Calu3 (cell line): ENCODE measurements at regions not wholly inside any gene's neighbourhood (a gene's known extent, or its start where the extent isn't known, plus 50 kb on each side); places are given as distances from the start of the nearest gene placed in this dataset.

Experiments used
- BruUV-seq: library from RNA; stranded (reverse); fragments of 400-500 nt; replicated peaks from 2 replicates; lab custom pipeline; 2021; lab: Mats Ljungman, UMichigan
- CTCF ChIA-PET: fragments of 300-600 bp; sonication (Branson Sonifier 250); formaldehyde crosslinking; loops from one replicate; lab custom pipeline; 2022; ENCODE audit warnings: antibody characterized with exemption; lab: Charles Lee
- DNase-seq: peaks from one replicate; pipeline ENCODE4 v3.0.0; 2022
- H3K27ac Mint-ChIP-seq: one replicate; pipeline ENCODE4 v1.8.0; 2022; ENCODE audit warnings: mixed read lengths; ENCODE audit not compliant: unreplicated experiment
- H3K27me3 Mint-ChIP-seq: one replicate; pipeline ENCODE4 v1.8.0; 2022; ENCODE audit warnings: mixed read lengths; ENCODE audit not compliant: unreplicated experiment
- H3K36me3 Mint-ChIP-seq: one replicate; pipeline ENCODE4 v1.8.0; 2022; ENCODE audit warnings: mild to moderate bottlenecking, moderate library complexity, mixed read lengths; ENCODE audit not compliant: insufficient read depth, unreplicated experiment
- H3K4me1 Mint-ChIP-seq: one replicate; pipeline ENCODE4 v1.8.0; 2022; ENCODE audit warnings: mild to moderate bottlenecking, low read depth, mixed read lengths; ENCODE audit not compliant: unreplicated experiment
- H3K4me3 Mint-ChIP-seq: one replicate; pipeline ENCODE4 v1.8.0; 2022; ENCODE audit warnings: mild to moderate bottlenecking, low read depth, moderate library complexity, mixed read lengths; ENCODE audit not compliant: unreplicated experiment
- H3K9me3 Mint-ChIP-seq: one replicate; pipeline ENCODE4 v1.8.0; 2022; ENCODE audit warnings: low read depth, mixed read lengths; ENCODE audit not compliant: unreplicated experiment
- intact Hi-C: fragments of 100-400 bp; cut with micrococcal nuclease; formaldehyde crosslinking; loops from one replicate; pipeline ENCODE4 v1.10.0; 2022; ENCODE audit not compliant: unreplicated experiment
- TF ChIP-seq, protein P1 (sequence below): fragments of 200-600 bp; IDR thresholded peaks from one replicate; pipeline ENCODE4 v1.8.0; 2022; ENCODE audit warnings: antibody characterized with exemption; ENCODE audit not compliant: unreplicated experiment

DNA sequence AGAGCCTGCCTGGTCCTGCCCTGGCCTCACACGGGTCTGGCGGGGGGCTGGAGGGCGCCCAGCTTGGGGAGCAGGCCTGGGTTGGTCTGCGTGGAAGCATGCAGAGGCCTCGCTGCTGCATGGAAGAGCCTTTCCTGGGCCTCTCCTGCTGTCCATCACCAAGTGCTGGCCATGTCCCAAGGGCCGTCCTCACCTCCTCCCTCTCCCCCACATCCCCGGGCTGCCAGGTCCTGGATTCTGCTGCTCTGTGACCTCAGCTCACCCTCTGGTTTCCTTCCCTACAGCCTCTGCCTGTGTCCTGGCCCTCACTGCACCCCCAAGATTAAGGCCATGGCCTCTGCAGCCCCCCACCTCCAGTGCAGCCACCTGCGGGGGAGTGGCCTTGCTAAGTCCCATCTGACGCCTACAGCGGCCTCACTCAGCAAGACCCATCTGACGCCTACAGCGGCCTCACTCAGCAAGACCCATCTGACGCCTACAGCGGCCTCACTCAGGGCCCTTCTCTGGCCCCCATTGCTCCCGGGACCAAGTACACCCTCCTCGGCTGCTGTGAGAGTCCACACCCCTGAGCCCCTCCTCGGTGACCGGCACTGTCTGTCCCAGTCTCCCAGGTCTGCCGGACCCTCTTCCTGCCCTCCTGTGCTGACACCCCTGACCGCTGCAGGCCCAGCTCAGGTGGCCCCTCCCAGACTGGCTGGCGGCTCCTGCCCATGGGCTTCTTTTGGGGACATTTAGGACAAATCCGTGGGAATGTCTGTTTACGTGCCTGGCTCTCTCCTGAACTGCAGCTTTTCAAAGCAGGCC, 119.5 kb upstream of the B3GAT1 start:
- intact Hi-C loops: no loop called here
- BruUV-seq: no TSS peak
- Mint-ChIP-seq H3K4me1 (no peaks in the 10 kb centered on the region), H3K27me3 (peaks cover 20% of the 10 kb centered on the region), H3K9me3 (peaks cover 11% of the 10 kb centered on the region), H3K4me3 (no peak overlapping the region), H3K36me3 (no peaks in the 10 kb centered on the region), H3K27ac (no peak overlapping the region)
- DNase-seq: no peak
- TF ChIP-seq, protein P1, sequence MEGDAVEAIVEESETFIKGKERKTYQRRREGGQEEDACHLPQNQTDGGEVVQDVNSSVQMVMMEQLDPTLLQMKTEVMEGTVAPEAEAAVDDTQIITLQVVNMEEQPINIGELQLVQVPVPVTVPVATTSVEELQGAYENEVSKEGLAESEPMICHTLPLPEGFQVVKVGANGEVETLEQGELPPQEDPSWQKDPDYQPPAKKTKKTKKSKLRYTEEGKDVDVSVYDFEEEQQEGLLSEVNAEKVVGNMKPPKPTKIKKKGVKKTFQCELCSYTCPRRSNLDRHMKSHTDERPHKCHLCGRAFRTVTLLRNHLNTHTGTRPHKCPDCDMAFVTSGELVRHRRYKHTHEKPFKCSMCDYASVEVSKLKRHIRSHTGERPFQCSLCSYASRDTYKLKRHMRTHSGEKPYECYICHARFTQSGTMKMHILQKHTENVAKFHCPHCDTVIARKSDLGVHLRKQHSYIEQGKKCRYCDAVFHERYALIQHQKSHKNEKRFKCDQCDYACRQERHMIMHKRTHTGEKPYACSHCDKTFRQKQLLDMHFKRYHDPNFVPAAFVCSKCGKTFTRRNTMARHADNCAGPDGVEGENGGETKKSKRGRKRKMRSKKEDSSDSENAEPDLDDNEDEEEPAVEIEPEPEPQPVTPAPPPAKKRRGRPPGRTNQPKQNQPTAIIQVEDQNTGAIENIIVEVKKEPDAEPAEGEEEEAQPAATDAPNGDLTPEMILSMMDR: no peak
- CTCF ChIA-PET: no interaction called here

DNA sequence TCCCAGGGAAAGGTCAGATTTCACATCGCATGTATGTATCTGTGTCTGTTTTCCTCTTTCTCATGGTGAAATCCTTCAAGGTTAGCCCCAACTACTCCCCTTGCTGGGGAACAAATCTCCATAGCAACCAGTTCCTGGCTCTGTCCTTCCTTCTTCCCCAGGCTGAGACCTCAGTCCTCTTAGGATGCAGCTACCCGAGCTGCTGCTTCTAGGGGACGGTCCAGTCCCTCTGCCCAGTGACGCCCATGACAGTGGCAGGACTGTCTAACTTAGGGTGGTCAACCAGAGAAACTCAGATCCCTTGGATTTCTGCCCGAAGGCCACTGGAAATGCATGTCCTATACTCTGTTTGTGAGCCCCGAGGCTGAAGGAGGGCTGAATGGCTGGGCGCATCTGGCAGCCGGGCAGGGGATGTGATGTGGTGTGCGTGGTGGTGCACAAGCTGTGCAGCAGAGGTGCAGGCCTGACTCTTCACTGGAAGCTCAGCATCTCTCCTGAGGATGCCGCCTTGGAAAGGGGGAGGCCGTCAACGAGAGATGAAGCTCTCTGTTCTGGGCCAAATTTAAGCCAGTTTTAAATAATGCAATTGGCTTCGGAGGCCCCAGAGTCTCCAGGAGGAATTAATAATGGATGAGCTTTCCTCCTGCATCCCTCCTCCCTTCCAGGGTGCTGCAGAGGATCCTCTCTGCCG, 118.7 kb upstream of the B3GAT1 start:
- no peaks in the 10 kb centered on the region for H3K4me1 Mint-ChIP-seq
- TF ChIP-seq, protein P1: no peak
- H3K27ac Mint-ChIP-seq: no peak overlapping the region
- H3K4me3 Mint-ChIP-seq: no peak overlapping the region
- intact Hi-C loops: no loop called here
- peaks cover 11% of the 10 kb centered on the region for H3K9me3 Mint-ChIP-seq
- CTCF ChIA-PET: no interaction called here
- H3K27me3 Mint-ChIP-seq: peaks cover 20% of the 10 kb centered on the region
- no peak for DNase-seq
- no peaks in the 10 kb centered on the region for H3K36me3 Mint-ChIP-seq
- no TSS peak for BruUV-seq

DNA sequence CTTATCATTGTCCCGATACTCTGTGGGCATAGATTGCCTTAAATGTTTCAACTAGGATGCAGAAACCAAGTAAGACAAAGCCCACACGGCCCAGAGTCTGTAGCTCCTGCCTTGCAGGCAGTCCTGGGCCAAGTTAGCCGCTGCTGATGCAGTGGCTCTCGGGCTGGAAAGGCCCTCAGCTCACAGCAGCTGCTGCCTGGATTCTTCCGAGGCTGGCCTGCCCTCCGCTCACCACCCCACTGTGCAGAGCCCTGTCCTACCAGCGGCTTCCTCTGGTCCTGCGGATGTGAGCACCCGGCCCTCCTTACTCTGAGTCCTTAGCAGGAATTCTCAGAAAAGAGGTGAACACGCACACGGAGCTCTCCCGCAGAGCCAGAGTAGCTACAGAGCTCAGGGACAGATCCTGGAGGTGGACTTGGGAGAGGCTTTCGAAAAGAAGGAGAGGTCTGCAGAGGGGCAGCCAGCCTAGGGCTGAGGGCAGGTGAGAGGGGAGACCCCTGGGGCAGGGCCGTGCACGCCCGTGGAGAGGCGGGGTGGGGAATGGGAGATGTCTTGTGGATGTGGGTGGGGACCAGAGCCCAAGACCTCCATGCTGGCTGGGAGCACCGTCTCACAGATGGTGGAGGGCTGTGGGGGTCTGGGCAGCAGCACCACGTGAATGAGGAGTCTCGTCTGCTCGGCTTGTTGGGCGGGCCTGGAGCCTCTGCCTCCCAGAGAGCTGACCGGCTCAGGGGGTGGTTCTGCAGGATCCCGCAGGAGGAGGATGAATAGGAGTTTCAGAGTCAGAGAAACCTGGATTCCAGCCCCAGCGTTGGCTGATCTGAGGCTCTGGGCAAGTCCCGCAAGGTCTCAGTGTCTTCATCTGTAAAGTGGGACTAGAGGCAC, 117.4 kb upstream of the B3GAT1 start:
- intact Hi-C loops: no loop called here
- CTCF ChIA-PET: no interaction called here
- BruUV-seq: no TSS peak
- Mint-ChIP-seq H3K4me1 (no peaks in the 10 kb centered on the region), H3K27ac (no peak overlapping the region), H3K36me3 (no peaks in the 10 kb centered on the region), H3K27me3 (peaks cover 10% of the 10 kb centered on the region), H3K9me3 (peaks cover 12% of the 10 kb centered on the region), H3K4me3 (no peak overlapping the region)
- TF ChIP-seq, protein P1: no peak
- no peak for DNase-seq

DNA sequence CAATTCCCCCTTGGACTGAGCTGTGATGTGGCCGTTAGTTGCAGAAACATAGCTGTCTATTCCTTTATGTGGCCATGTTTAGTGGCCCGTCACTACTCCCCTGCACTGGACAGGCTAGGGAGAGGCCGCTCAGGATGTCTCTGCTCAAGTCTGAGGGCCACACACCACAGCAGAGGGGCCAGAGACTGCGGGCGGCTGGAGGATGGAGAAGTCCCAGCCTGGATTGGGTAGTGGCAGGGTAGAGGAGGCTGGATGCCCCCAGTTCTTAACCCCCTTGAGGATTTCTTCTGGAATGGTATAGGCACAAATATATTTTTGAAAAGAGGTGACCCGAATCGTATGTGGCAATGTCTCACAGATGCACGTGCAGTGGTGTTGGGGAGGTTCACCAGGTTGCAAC, 116.4 kb upstream of the B3GAT1 start:
- TF ChIP-seq, protein P1: no peak
- BruUV-seq: no TSS peak
- CTCF ChIA-PET: no interaction called here
- Mint-ChIP-seq H3K27ac (no peak overlapping the region), H3K9me3 (peaks cover 9% of the 10 kb centered on the region), H3K36me3 (no peaks in the 10 kb centered on the region), H3K27me3 (no peaks in the 10 kb centered on the region), H3K4me1 (no peaks in the 10 kb centered on the region), H3K4me3 (no peak overlapping the region)
- no peak for DNase-seq
- intact Hi-C loops: no loop called here
